ENCODE measurements at regions not wholly inside any gene's neighbourhood (a gene's known extent, or its start where the extent isn't known, plus 50 kb on each side); places are given as distances from the start of the nearest gene placed in this dataset.

DNA sequence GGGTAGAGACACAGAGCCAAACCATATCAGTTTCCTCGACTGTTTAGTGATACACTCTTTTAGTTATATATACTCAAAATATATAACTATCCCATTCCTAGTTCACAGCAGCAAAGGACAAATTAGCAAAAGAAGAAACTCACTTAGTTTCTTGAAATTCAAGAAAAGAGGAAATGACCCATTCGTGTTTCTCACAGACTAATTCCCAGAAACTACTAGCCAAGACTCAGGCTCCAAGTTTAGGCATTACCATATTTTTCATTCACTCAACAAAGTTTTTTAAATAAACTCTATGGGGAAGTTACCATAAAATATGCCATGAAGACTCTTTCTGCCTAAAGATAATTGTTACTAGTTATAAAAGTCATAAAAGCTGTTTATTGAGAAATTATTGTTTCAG, 152.3 kb upstream of the DAAM1 start:
- no peaks in the 10 kb centered on the region for H3K36me3 ChIP-seq
- DNase-seq = no peak
- TF ChIP-seq POLR2A (IDR thresholded peaks at IDR 0.05) = no peak
- TF ChIP-seq CTCF (IDR thresholded peaks at IDR 0.05) = no peak
- TF ChIP-seq EP300 (IDR thresholded peaks at IDR 0.05) = no peak
- TF ChIP-seq POLR2AphosphoS5 (IDR thresholded peaks at IDR 0.05) = no peak
- H3K27ac ChIP-seq = no peak overlapping the region
- intact Hi-C loops (cut with DNase I) = no loop called here
- no peak overlapping the region for H3K4me3 ChIP-seq
- WGBS, 2 donors = 73 to 84% methylated on average over 2 of the region's 2 CpGs
- no peaks in the 10 kb centered on the region for H3K27me3 ChIP-seq
- H3K9me3 ChIP-seq = no peaks in the 10 kb centered on the region
- H3K4me1 ChIP-seq = no peaks in the 10 kb centered on the region

- 84 to 89% methylated on average over 3 of the region's 3 CpGs for WGBS, 2 donors
- no peak overlapping the region for H3K4me3 ChIP-seq
- intact Hi-C loops (cut with DNase I) = no loop called here
Observed at GRCh38 chr14:59037086-59037485, 151.4 kb upstream of the DAAM1 start.

GRCh38 chr14:59037620-59038019, 150.8 kb upstream of the DAAM1 start:
- no peak for DNase-seq
- WGBS, 2 donors = 88% methylated on average over 4 of the region's 4 CpGs
- no peaks in the 10 kb centered on the region for H3K4me1 ChIP-seq
- H3K9me3 ChIP-seq = no peaks in the 10 kb centered on the region
- intact Hi-C loops (cut with DNase I) = no loop called here
- TF ChIP-seq EP300 (IDR thresholded peaks at IDR 0.05) (no peak), POLR2AphosphoS5 (IDR thresholded peaks at IDR 0.05) (no peak), POLR2A (IDR thresholded peaks at IDR 0.05) (no peak), CTCF (IDR thresholded peaks at IDR 0.05) (no peak)
- H3K4me3 ChIP-seq = no peak overlapping the region
- H3K27me3 ChIP-seq = no peaks in the 10 kb centered on the region
- H3K36me3 ChIP-seq = no peaks in the 10 kb centered on the region
- no peak overlapping the region for H3K27ac ChIP-seq

More at GRCh38 chr14:59037086-59037485, 151.4 kb upstream of the DAAM1 start:
- TF ChIP-seq CTCF (IDR thresholded peaks at IDR 0.05) = no peak
- no peak for TF ChIP-seq POLR2AphosphoS5 (IDR thresholded peaks at IDR 0.05)
- no peak for TF ChIP-seq POLR2A (IDR thresholded peaks at IDR 0.05)
- no peak for TF ChIP-seq EP300 (IDR thresholded peaks at IDR 0.05)
- no peak overlapping the region for H3K27ac ChIP-seq
- no peaks in the 10 kb centered on the region for H3K27me3 ChIP-seq
- no peak for DNase-seq
- no peaks in the 10 kb centered on the region for H3K9me3 ChIP-seq
- no peaks in the 10 kb centered on the region for H3K4me1 ChIP-seq
- no peaks in the 10 kb centered on the region for H3K36me3 ChIP-seq

- no peaks in the 10 kb centered on the region for H3K4me1 ChIP-seq
- no peak for DNase-seq
- TF ChIP-seq EP300 (IDR thresholded peaks at IDR 0.05) (no peak), CTCF (IDR thresholded peaks at IDR 0.05) (no peak), POLR2AphosphoS5 (IDR thresholded peaks at IDR 0.05) (no peak), POLR2A (IDR thresholded peaks at IDR 0.05) (no peak)
- H3K4me3 ChIP-seq = no peak overlapping the region
- intact Hi-C loops (cut with DNase I) = no loop called here
- WGBS, 2 donors = 94% methylated on average over 4 of the region's 4 CpGs
- no peaks in the 10 kb centered on the region for H3K36me3 ChIP-seq
- H3K27ac ChIP-seq = no peak overlapping the region
- H3K9me3 ChIP-seq = no peaks in the 10 kb centered on the region
- H3K27me3 ChIP-seq = no peaks in the 10 kb centered on the region
Observed at GRCh38 chr14:59038746-59039145, 149.7 kb upstream of the DAAM1 start.

GRCh38 chr14:59041308-59041707, 147.2 kb upstream of the DAAM1 start:
- no peak for DNase-seq
- Histone ChIP-seq H3K27ac (no peak overlapping the region), H3K4me3 (no peak overlapping the region), H3K36me3 (no peaks in the 10 kb centered on the region), H3K27me3 (no peaks in the 10 kb centered on the region), H3K9me3 (no peaks in the 10 kb centered on the region), H3K4me1 (peaks cover 0 to 2% (median 0%) of the 10 kb centered on the region in 4 donors)
- intact Hi-C loops (cut with DNase I) = no loop called here
- TF ChIP-seq EP300 (IDR thresholded peaks at IDR 0.05) = no peak
- TF ChIP-seq POLR2A (IDR thresholded peaks at IDR 0.05) = no peak
- no peak for TF ChIP-seq CTCF (IDR thresholded peaks at IDR 0.05)
- no peak for TF ChIP-seq POLR2AphosphoS5 (IDR thresholded peaks at IDR 0.05)
- WGBS, 2 donors = 92 to 97% methylated on average over 3 of the region's 3 CpGs
